Upper lobe of left lung (tissue), 6 donors: ENCODE measurements at regions not wholly inside any gene's neighbourhood (a gene's known extent, or its start where the extent isn't known, plus 50 kb on each side); places are given as distances from the start of the nearest gene placed in this dataset.

Experiments used
- ATAC-seq, 2 donors: fragments of 200-7000 bp; cut with Tn5 transposase; one replicate each; pipeline ENCODE4 v1.9.1; 2022; ENCODE audit warnings: mild to moderate bottlenecking in 2 of 2, moderate library complexity in 2 of 2; ENCODE audit not compliant: low FRiP score in 2 of 2
- DNase-seq, 2 donors: peaks; one replicate each; pipeline ENCODE4 v3.0.0-alpha.2; 2019 to 2020
- H3K27ac ChIP-seq, 4 donors: fragments of 200-600 bp; sonication (generic); one replicate each; pipeline ENCODE4 v1.5.1; 2016 to 2019
- H3K27me3 ChIP-seq, 4 donors: fragments of 200-600 bp; sonication (generic); one replicate each; pipeline ENCODE4 v1.5.1; 2017 to 2019
- H3K36me3 ChIP-seq, 4 donors: fragments of 200-600 bp; sonication (generic); one replicate each; pipeline ENCODE4 v1.5.1; 2016 to 2019
- H3K4me1 ChIP-seq, 4 donors: fragments of 200-600 bp; sonication (generic); one replicate each; pipeline ENCODE4 v1.5.1; 2018 to 2019
- H3K4me3 ChIP-seq, 4 donors: fragments of 200-600 bp; sonication (generic); one replicate each; pipeline ENCODE4 v1.5.1; 2017 to 2019; ENCODE audit warnings: mild to moderate bottlenecking in 2 of 4, moderate library complexity in 1 of 4
- H3K9me3 ChIP-seq, 4 donors: fragments of 200-600 bp; sonication (generic); one replicate each; pipeline ENCODE4 v1.5.1; 2018 to 2019
- EP300 ChIP-seq, 4 donors: sonication (generic); formaldehyde crosslinking; IDR thresholded peaks; one replicate each; pipeline ENCODE4 v1.5.1; 2017; ENCODE audit warnings: antibody characterized with exemption in 4 of 4, control low read depth in 2 of 4
- POLR2A ChIP-seq, 4 donors: fragments of 450-650 bp; IDR thresholded peaks; one replicate each; pipeline ENCODE4 v1.5.1; 2016 to 2017; ENCODE audit warnings: antibody characterized with exemption in 4 of 4, mild to moderate bottlenecking in 2 of 4
- POLR2AphosphoS5 ChIP-seq, 2 donors: sonication (generic); formaldehyde crosslinking; IDR thresholded peaks; one replicate each; pipeline ENCODE4 v1.5.1; 2017; ENCODE audit warnings: antibody characterized with exemption in 2 of 2
- WGBS, 2 donors: methylation state at CpG; one replicate each; pipeline ENCODE4 v1.1.5; 2017 to 2018; 5-methylcytosine and 5-hydroxymethylcytosine counted together
- TF ChIP-seq, protein P1 (sequence below), 6 experiments: fragments of 450-650 bp in 4 of 6; fragments of 200-600 bp in 2 of 6; sonication (generic) in 2 of 6; IDR thresholded peaks; one replicate each; pipeline ENCODE4 v1.5.1; 2016 to 2019; ENCODE audit warnings: antibody characterized with exemption in 6 of 6
- donor health status: DM: no; HTN: no; CAD: no; lungs with moderate emphysema.
- donor health status: DM: no; HTN: yes; CAD: no; lungs with severe emphysema.

DNA sequence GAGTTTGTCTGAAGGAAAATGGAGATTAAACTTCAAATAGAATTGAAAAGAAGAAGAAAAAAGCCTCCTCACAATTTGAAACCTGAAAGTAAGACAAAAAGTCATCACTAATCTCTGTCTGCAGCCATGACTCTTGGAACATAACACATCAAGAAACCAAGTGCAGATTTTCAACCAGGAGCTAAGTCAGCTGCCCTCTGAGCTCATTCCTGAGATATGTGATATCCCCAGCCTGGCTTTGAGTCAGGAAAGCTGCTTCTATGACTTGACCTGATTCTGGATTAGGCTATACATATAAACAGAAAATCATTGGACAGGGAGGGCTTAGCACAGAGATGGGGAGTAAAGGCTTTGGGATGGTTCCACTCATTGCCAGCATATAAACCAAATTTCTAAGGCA lies 891.4 kb downstream of the TFAP2A start:
- TF ChIP-seq POLR2AphosphoS5 (IDR thresholded peaks at IDR 0.05) (no peak), POLR2A (IDR thresholded peaks at IDR 0.05) (no peak)

DNA sequence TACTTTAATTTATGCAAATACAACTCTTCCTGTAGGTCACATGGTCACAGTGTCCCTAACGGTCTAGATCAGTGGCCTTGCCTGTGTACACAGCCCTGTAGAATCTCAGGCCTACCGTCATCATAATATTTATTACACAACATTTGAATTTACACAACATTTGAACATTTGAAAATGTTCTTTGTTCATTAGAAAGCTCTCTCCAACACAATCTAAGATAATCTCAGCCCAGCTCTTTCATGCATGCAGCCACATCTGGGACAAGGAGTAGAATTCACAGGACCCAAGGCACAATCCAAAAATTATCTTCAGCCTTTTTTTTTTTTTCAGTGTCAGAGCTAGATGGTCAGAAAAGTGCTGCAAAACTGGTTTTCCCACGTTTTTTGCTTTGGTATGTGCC lies 892.8 kb downstream of the TFAP2A start:
- Histone ChIP-seq H3K36me3 (no peaks in the 10 kb centered on the region), H3K4me1 (no peaks in the 10 kb centered on the region), H3K4me3 (no peak overlapping the region), H3K9me3 (no peaks in the 10 kb centered on the region), H3K27me3 (no peaks in the 10 kb centered on the region), H3K27ac (no peak overlapping the region)
- WGBS, 2 donors = 43 to 45% methylated on average over 3 of the region's 3 CpGs
- ATAC-seq (no peak), DNase-seq (no peak)
- TF ChIP-seq EP300 (IDR thresholded peaks at IDR 0.05) = no peak
- TF ChIP-seq, protein P1, sequence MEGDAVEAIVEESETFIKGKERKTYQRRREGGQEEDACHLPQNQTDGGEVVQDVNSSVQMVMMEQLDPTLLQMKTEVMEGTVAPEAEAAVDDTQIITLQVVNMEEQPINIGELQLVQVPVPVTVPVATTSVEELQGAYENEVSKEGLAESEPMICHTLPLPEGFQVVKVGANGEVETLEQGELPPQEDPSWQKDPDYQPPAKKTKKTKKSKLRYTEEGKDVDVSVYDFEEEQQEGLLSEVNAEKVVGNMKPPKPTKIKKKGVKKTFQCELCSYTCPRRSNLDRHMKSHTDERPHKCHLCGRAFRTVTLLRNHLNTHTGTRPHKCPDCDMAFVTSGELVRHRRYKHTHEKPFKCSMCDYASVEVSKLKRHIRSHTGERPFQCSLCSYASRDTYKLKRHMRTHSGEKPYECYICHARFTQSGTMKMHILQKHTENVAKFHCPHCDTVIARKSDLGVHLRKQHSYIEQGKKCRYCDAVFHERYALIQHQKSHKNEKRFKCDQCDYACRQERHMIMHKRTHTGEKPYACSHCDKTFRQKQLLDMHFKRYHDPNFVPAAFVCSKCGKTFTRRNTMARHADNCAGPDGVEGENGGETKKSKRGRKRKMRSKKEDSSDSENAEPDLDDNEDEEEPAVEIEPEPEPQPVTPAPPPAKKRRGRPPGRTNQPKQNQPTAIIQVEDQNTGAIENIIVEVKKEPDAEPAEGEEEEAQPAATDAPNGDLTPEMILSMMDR (IDR thresholded peaks at IDR 0.05) = no peak
- no peak for TF ChIP-seq POLR2AphosphoS5 (IDR thresholded peaks at IDR 0.05)
- no peak for TF ChIP-seq POLR2A (IDR thresholded peaks at IDR 0.05)

More for the DNA sequence above, 891.4 kb downstream of the TFAP2A start:
- no peak overlapping the region for H3K27ac ChIP-seq
- ATAC-seq (no peak), DNase-seq (no peak)
- H3K27me3 ChIP-seq = no peaks in the 10 kb centered on the region
- no peaks in the 10 kb centered on the region for H3K9me3 ChIP-seq
- no peak overlapping the region for H3K4me3 ChIP-seq
- no peaks in the 10 kb centered on the region for H3K36me3 ChIP-seq
- no peaks in the 10 kb centered on the region for H3K4me1 ChIP-seq

DNA sequence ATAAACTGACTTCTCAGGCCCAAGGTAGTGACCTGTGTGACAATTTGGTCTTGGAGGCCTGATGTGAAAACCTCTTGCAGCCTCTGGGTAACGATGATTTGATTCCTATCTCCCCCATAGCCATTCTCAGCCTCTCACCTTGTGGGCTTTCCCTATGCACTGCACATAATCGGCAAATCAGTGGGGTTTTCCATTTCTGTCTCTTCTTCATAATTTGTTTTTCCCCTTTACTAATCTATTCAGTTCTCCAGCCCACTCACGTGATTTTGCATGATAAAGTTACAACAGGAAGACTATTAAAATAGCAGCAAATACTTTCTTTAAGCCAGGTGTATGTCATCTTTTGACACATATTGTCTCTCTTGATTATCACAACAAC lies 893.7 kb downstream of the TFAP2A start:
- Histone ChIP-seq H3K36me3 (no peaks in the 10 kb centered on the region), H3K4me1 (no peaks in the 10 kb centered on the region), H3K9me3 (no peaks in the 10 kb centered on the region), H3K27me3 (no peaks in the 10 kb centered on the region), H3K27ac (no peak overlapping the region), H3K4me3 (no peak overlapping the region)
- WGBS, 2 donors = 77 to 81% methylated on average over 3 of the region's 3 CpGs
- DNase-seq = no peak
- no peak for ATAC-seq
- no peak for TF ChIP-seq POLR2AphosphoS5 (IDR thresholded peaks at IDR 0.05)
- TF ChIP-seq POLR2A (IDR thresholded peaks at IDR 0.05) = no peak
- no peak for TF ChIP-seq EP300 (IDR thresholded peaks at IDR 0.05)
- TF ChIP-seq, protein P1 (IDR thresholded peaks at IDR 0.05) = no peak

DNA sequence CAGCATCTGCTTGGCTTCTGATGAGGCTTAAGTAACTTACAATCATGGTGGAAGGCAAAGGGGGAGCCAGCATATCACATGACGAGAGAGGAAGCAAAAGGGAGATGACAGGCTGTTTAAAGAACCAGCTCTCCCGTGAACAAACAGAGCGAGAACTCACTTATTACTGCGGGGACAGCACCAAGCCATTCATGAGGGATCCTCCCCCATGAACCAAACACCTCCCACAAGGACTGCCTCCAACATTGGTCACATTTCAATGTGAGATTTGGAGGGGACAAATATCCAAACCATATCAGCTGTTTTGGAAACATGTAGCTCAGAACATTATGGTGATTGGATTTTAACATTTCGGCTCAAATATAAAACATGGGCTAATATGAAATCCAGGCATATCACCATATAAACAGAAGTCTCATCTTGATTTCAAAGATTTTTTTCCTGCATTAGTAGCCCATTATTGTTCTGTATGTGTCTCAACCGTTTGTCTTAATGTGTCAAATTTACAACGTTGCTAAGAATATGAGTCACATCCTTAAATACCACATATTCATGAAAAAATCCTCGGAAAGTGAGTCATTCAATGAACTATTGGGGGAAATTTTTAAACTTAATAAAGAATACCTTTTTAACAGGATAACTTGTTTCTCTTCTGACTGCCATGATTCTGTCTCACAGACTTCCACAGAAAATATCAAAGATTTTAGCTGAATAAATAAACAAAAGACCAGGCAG lies 894.3 kb downstream of the TFAP2A start:
- H3K36me3 ChIP-seq = no peaks in the 10 kb centered on the region
- H3K9me3 ChIP-seq = no peaks in the 10 kb centered on the region
- H3K4me3 ChIP-seq = no peak overlapping the region
- WGBS, 2 donors = 65 to 68% methylated on average over 8 of the region's 8 CpGs
- TF ChIP-seq, protein P1 (IDR thresholded peaks at IDR 0.05) = no peak
- no peak for TF ChIP-seq POLR2AphosphoS5 (IDR thresholded peaks at IDR 0.05)
- TF ChIP-seq EP300 (IDR thresholded peaks at IDR 0.05) = no peak
- TF ChIP-seq POLR2A (IDR thresholded peaks at IDR 0.05) = no peak
- no peak for ATAC-seq
- no peak for DNase-seq
- no peak overlapping the region for H3K27ac ChIP-seq
- H3K4me1 ChIP-seq = no peaks in the 10 kb centered on the region
- H3K27me3 ChIP-seq = no peaks in the 10 kb centered on the region

DNA sequence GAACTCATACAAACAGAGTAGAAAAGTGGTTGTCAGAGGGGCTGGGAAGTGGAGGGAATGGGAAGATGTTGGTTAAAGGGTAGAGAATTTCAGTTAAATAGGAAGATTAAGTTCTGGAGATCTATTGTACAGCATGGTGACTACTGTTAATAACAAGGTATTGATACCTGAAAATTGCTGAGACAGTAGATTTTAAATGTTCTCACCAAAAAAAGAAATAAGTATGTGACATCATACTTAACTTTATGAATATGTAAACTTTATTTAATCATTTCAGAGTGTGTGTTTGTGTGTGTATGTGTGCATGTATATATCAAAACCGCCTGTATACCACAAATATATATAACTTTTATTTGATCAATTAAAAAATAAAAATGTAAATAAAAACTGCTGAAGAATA lies 896.4 kb downstream of the TFAP2A start:
- DNase-seq = no peak
- no peak for ATAC-seq
- Histone ChIP-seq H3K4me3 (no peak overlapping the region), H3K27me3 (no peaks in the 10 kb centered on the region), H3K9me3 (no peaks in the 10 kb centered on the region), H3K36me3 (no peaks in the 10 kb centered on the region), H3K4me1 (no peaks in the 10 kb centered on the region), H3K27ac (no peak overlapping the region)
- WGBS, 2 donors = 76 to 81% methylated on average over 1 of the region's 1 CpG
- no peak for TF ChIP-seq EP300 (IDR thresholded peaks at IDR 0.05)
- TF ChIP-seq POLR2AphosphoS5 (IDR thresholded peaks at IDR 0.05) = no peak
- no peak for TF ChIP-seq POLR2A (IDR thresholded peaks at IDR 0.05)
- TF ChIP-seq, protein P1 (IDR thresholded peaks at IDR 0.05) = no peak
